Body of pancreas (tissue), 4 donors: ENCODE measurements at regions not wholly inside any gene's neighbourhood (a gene's known extent, or its start where the extent isn't known, plus 50 kb on each side); places are given as distances from the start of the nearest gene placed in this dataset.

Source experiments
- ATAC-seq: fragments of 150-250 bp; one replicate; pipeline ENCODE4 v1.9.1; 2016
- DNase-seq, 4 donors: peaks; one replicate each; pipeline ENCODE4 v3.0.0-alpha.2; 2019
- H3K27ac ChIP-seq, 4 donors: fragments of 200-600 bp; sonication (generic); 1 replicate in 3 of 4; 2 replicates in 1 of 4; pipeline versions ENCODE4 v1.5.1 to v1.6.1; 2016 to 2019; ENCODE audit warnings: mild to moderate bottlenecking in 1 of 4, mixed read lengths in 1 of 4, moderate library complexity in 1 of 4
- H3K27me3 ChIP-seq, 2 donors: fragments of 200-600 bp; sonication (generic); one replicate each; pipeline ENCODE4 v1.6.0; 2016; ENCODE audit warnings: mild to moderate bottlenecking in 1 of 2
- H3K36me3 ChIP-seq, 2 donors: fragments of 200-600 bp; sonication (generic); replicated peaks in 1 of 2; 2 replicates each; pipeline ENCODE4 v1.5.1; 2016; ENCODE audit warnings: low read depth in 2 of 2; ENCODE audit not compliant: insufficient read depth in 1 of 2
- H3K4me1 ChIP-seq: fragments of 200-600 bp; sonication (generic); one replicate; pipeline ENCODE4 v1.6.0; 2016
- H3K4me3 ChIP-seq, 2 donors: fragments of 200-600 bp; sonication (generic); 1 replicate in 1 of 2; 2 replicates in 1 of 2; pipeline ENCODE4 v1.5.1; 2016 to 2019
- H3K9me3 ChIP-seq, 3 donors: fragments of 200-600 bp; sonication (generic); 1 replicate in 2 of 3; 2 replicates in 1 of 3; pipeline ENCODE4 v1.5.1; 2016
- CTCF ChIP-seq, 7 experiments: fragments of 450-650 bp in 4 of 7; fragments of 200-600 bp in 3 of 7; sonication (generic) in 3 of 7; IDR thresholded peaks; one replicate each; pipeline ENCODE4 v1.5.1; 2016 to 2019; ENCODE audit warnings: antibody characterized with exemption in 7 of 7
- POLR2A ChIP-seq, 3 donors: fragments of 450-650 bp; IDR thresholded peaks; one replicate each; pipeline ENCODE4 v1.6.1; 2016; ENCODE audit warnings: antibody characterized with exemption in 3 of 3, mild to moderate bottlenecking in 2 of 3
- WGBS, 2 donors: methylation state at CpG; one replicate each; pipeline ENCODE4 v1.1.5; 2017; 5-methylcytosine and 5-hydroxymethylcytosine counted together
- intact Hi-C: fragments of 100-400 bp; cut with DNase I; formaldehyde crosslinking; loops from one replicate; pipeline ENCODE4 v1.15.1; 2023

- DNase-seq, result no peak
- ATAC-seq, result no peak
- Histone ChIP-seq H3K27ac (no peak overlapping the region), H3K36me3 (no peaks in the 10 kb centered on the region), H3K9me3 (no peaks in the 10 kb centered on the region), H3K4me1 (no peaks in the 10 kb centered on the region), H3K27me3 (no peaks in the 10 kb centered on the region), H3K4me3 (no peak overlapping the region)
- TF ChIP-seq POLR2A (IDR thresholded peaks at IDR 0.05) (no peak), CTCF (IDR thresholded peaks at IDR 0.05) (no peak)
- intact Hi-C loops, result no loop called here
- WGBS, 2 donors, result 50 to 62% methylated on average over 4 of the region's 4 CpGs
These were observed 945.6 kb upstream of the ARRDC3 start for GRCh38 chr5:92328584-92329259.

- Histone ChIP-seq H3K27ac (no peak overlapping the region), H3K4me3 (no peak overlapping the region), H3K4me1 (no peaks in the 10 kb centered on the region), H3K9me3 (no peaks in the 10 kb centered on the region), H3K27me3 (no peaks in the 10 kb centered on the region), H3K36me3 (no peaks in the 10 kb centered on the region)
- ATAC-seq (no peak), DNase-seq (no peak)
- intact Hi-C loops, result no loop called here
- WGBS, 2 donors, result 70 to 76% methylated on average over 5 of the region's 5 CpGs
- no peak for TF ChIP-seq CTCF (IDR thresholded peaks at IDR 0.05)
- TF ChIP-seq POLR2A (IDR thresholded peaks at IDR 0.05), result no peak
These were observed 937.3 kb upstream of the ARRDC3 start for GRCh38 chr5:92320446-92320845.

- Histone ChIP-seq H3K27ac (no peak overlapping the region), H3K9me3 (no peaks in the 10 kb centered on the region), H3K27me3 (no peaks in the 10 kb centered on the region), H3K4me1 (no peaks in the 10 kb centered on the region), H3K4me3 (no peak overlapping the region), H3K36me3 (no peaks in the 10 kb centered on the region)
- WGBS, 2 donors, result 67 to 73% methylated on average over 2 of the region's 2 CpGs
- no peak for DNase-seq
- no peak for ATAC-seq
- intact Hi-C loops, result no loop called here
- TF ChIP-seq CTCF (IDR thresholded peaks at IDR 0.05), result no peak
- no peak for TF ChIP-seq POLR2A (IDR thresholded peaks at IDR 0.05)
These were observed 930.3 kb upstream of the ARRDC3 start for GRCh38 chr5:92313385-92313784.

- no peak for ATAC-seq
These were observed 926.3 kb upstream of the ARRDC3 start for GRCh38 chr5:92309336-92309991.

More at GRCh38 chr5:92309336-92309991, 926.3 kb upstream of the ARRDC3 start:
- H3K9me3 ChIP-seq, result no peaks in the 10 kb centered on the region
- no peak for DNase-seq
- TF ChIP-seq CTCF (IDR thresholded peaks at IDR 0.05), result peak in 6 of 7 experiments; percentile 21 to 50 (median 35)
- TF ChIP-seq POLR2A (IDR thresholded peaks at IDR 0.05), result no peak
- no peak overlapping the region for H3K27ac ChIP-seq
- H3K36me3 ChIP-seq, result no peaks in the 10 kb centered on the region
- H3K27me3 ChIP-seq, result no peaks in the 10 kb centered on the region
- intact Hi-C loops, result no loop called here
- H3K4me1 ChIP-seq, result no peaks in the 10 kb centered on the region
- no peak overlapping the region for H3K4me3 ChIP-seq
